HepG2 (cell line): ENCODE measurements at regions not wholly inside any gene's neighbourhood (a gene's known extent, or its start where the extent isn't known, plus 50 kb on each side); places are given as distances from the start of the nearest gene placed in this dataset.

Source experiments
- KDM6A ChIP-seq: IDR thresholded peaks from 2 replicates; pipeline ENCODE4 v1.6.1; 2016; ENCODE audit warnings: low read depth
- KLF15 ChIP-seq: sonication (generic); formaldehyde crosslinking; IDR thresholded peaks from 2 replicates; pipeline ENCODE4 v1.8.1; 2023; ENCODE audit warnings: borderline replicate concordance, mild to moderate bottlenecking, inconsistent platforms, missing genetic modification reagents, mixed read lengths
- MBD4 ChIP-seq: IDR thresholded peaks from 2 replicates; pipeline ENCODE4 v1.6.1; 2012; ENCODE audit warnings: low read length, inconsistent platforms, borderline replicate concordance
- MBNL3 ChIP-seq: fragments of 250-450 bp; sonication (Bioruptor Pico); conservative IDR thresholded peaks from 2 replicates; pipeline ENCODE4 v1.8.0; 2022; ENCODE audit warnings: mild to moderate bottlenecking, inconsistent platforms
- MTF2 ChIP-seq: sonication (generic); formaldehyde crosslinking; IDR thresholded peaks from 2 replicates; pipeline ENCODE4 v1.5.0; 2020; ENCODE audit warnings: missing genetic modification reagents, borderline replicate concordance
- ZNF501 ChIP-seq: sonication (generic); formaldehyde crosslinking; IDR thresholded peaks from 2 replicates; pipeline ENCODE4 v1.5.1; 2020; ENCODE audit warnings: mild to moderate bottlenecking, moderate library complexity, missing genetic modification reagents
- ZNF550 ChIP-seq: sonication (generic); formaldehyde crosslinking; IDR thresholded peaks from 2 replicates; pipeline ENCODE4 v1.4.0; 2020; ENCODE audit warnings: mild to moderate bottlenecking, missing genetic modification reagents, borderline replicate concordance
- ZNF589 ChIP-seq: sonication (generic); formaldehyde crosslinking; conservative IDR thresholded peaks from 2 replicates; pipeline ENCODE4 v1.8.0; 2022; ENCODE audit warnings: mild to moderate bottlenecking, moderate library complexity, missing genetic modification reagents
- ZNF616 ChIP-seq: sonication (generic); formaldehyde crosslinking; IDR thresholded peaks from 2 replicates; pipeline ENCODE4 v1.5.0; 2020; ENCODE audit warnings: low read depth, mild to moderate bottlenecking, missing genetic modification reagents
- TF ChIP-seq, protein P1 (sequence below): IDR thresholded peaks from 2 replicates; pipeline ENCODE4 v1.6.1; 2018; ENCODE audit warnings: missing genetic modification reagents, mild to moderate bottlenecking, missing compliant biosample characterization
- TF ChIP-seq, protein P2 (sequence below): sonication (generic); formaldehyde crosslinking; IDR thresholded peaks from 2 replicates; pipeline ENCODE4 v1.4.0; 2020; ENCODE audit warnings: missing genetic modification reagents

DNA sequence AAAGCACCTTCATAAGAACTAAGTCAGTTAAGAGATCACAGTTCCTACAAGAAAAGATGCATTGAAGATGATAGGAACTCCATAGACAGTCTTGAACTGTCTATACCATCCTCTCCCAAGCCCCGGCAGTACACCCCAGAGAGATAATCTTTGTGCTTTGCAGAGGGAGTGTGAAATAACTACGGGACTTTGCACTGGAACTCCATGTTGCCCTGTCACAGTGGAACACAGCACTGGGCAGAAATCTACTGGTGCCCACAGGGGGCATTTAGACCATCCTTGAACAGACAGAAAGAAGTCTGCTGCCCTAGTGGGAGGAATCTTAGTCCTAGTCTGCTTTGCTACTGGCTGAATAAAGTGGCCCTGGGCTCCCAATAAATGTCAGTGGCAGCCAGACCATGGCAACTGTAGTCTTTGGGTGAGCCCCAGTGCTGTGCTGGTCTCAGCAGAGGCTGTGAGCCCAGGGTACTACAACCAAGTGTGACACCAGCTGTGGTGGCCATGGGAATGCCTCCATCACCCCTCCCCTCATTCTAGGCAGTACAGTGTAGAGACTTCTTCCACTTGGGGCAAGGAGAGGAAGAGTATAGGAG is 107.7 kb upstream of the TMEM168 start (continued):
- TF ChIP-seq ZNF616 (CRISPR knock-in tag) (no peak), KDM6A (CRISPR knock-in tag) (no peak; the same call in 1 of the 2 replicates), MTF2 (CRISPR knock-in tag) (no peak), ZNF501 (CRISPR knock-in tag) (peak; percentile 29), MBNL3 (CRISPR knock-in tag) (no peak), MBD4 (no peak), KLF15 (CRISPR knock-in tag) (no peak), ZNF589 (CRISPR knock-in tag) (no peak), ZNF550 (CRISPR knock-in tag) (no peak)
- TF ChIP-seq, protein P1, sequence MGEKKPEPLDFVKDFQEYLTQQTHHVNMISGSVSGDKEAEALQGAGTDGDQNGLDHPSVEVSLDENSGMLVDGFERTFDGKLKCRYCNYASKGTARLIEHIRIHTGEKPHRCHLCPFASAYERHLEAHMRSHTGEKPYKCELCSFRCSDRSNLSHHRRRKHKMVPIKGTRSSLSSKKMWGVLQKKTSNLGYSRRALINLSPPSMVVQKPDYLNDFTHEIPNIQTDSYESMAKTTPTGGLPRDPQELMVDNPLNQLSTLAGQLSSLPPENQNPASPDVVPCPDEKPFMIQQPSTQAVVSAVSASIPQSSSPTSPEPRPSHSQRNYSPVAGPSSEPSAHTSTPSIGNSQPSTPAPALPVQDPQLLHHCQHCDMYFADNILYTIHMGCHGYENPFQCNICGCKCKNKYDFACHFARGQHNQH (CRISPR knock-in tag), result 0 out of 2 replicates have a peak, but pooled peaks have one; percentile 7
- TF ChIP-seq, protein P2, sequence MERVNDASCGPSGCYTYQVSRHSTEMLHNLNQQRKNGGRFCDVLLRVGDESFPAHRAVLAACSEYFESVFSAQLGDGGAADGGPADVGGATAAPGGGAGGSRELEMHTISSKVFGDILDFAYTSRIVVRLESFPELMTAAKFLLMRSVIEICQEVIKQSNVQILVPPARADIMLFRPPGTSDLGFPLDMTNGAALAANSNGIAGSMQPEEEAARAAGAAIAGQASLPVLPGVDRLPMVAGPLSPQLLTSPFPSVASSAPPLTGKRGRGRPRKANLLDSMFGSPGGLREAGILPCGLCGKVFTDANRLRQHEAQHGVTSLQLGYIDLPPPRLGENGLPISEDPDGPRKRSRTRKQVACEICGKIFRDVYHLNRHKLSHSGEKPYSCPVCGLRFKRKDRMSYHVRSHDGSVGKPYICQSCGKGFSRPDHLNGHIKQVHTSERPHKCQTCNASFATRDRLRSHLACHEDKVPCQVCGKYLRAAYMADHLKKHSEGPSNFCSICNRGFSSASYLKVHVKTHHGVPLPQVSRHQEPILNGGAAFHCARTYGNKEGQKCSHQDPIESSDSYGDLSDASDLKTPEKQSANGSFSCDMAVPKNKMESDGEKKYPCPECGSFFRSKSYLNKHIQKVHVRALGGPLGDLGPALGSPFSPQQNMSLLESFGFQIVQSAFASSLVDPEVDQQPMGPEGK (CRISPR knock-in tag), result peak; percentile 23; the same call in 1 of the 2 replicates
